SK-N-SH treated with all-trans-retinoic acid at 6 μM for 48 hours (cell line): ENCODE measurements at regions not wholly inside any gene's neighbourhood (a gene's known extent, or its start where the extent isn't known, plus 50 kb on each side); places are given as distances from the start of the nearest gene placed in this dataset.

Source experiments
- ARNTL ChIP-seq: fragments of 450-650 bp; formaldehyde crosslinking; IDR thresholded peaks from 2 replicates; pipeline ENCODE4 v1.5.0; 2020; ENCODE audit warnings: low read depth, mild to moderate bottlenecking, moderate library complexity, borderline replicate concordance
- CREB5 ChIP-seq: fragments of 250-450 bp; sonication (Bioruptor Pico); IDR thresholded peaks from 2 replicates; pipeline ENCODE4 v1.5.1; 2020; ENCODE audit warnings: low read depth, mild to moderate bottlenecking, moderate library complexity
- CSDC2 ChIP-seq: fragments of 250-450 bp; sonication (Bioruptor Pico); IDR thresholded peaks from 2 replicates; pipeline ENCODE4 v1.5.0; 2020; ENCODE audit warnings: mild to moderate bottlenecking, moderate library complexity
- OSR1 ChIP-seq: fragments of 250-450 bp; sonication (Bioruptor Pico); IDR thresholded peaks from 2 replicates; pipeline ENCODE4 v1.8.0; 2022; ENCODE audit warnings: moderate library complexity, mild to moderate bottlenecking, inconsistent platforms
- PATZ1 ChIP-seq: fragments of 250-450 bp; sonication (Bioruptor Pico); IDR thresholded peaks from 2 replicates; pipeline ENCODE4 v1.8.0; 2020; ENCODE audit warnings: mild to moderate bottlenecking, moderate library complexity, borderline replicate concordance
- ZFP30 ChIP-seq: fragments of 450-650 bp; formaldehyde crosslinking; IDR thresholded peaks from 2 replicates; pipeline ENCODE4 v1.5.0; 2022; ENCODE audit warnings: mild to moderate bottlenecking, moderate library complexity

- TF ChIP-seq ARNTL (no peak), CSDC2 (CRISPR knock-in tag) (no peak), OSR1 (CRISPR knock-in tag) (no peak), PATZ1 (CRISPR knock-in tag) (no peak), CREB5 (CRISPR knock-in tag) (no peak), ZFP30 (CRISPR knock-in tag) (no peak)
These were observed 133.5 kb upstream of the HAAO start for GRCh38 chr2:42925742-42926433.
